Stimulated activated effector memory CD8-positive, alpha-beta T cell treated with anti-CD3 and anti-CD28 coated beads, Interleukin-12 subunit alpha, Interleukin-12 subunit beta, amount 100 ng/mL, for 72 hours (primary cell): ENCODE measurements at regions not wholly inside any gene's neighbourhood (a gene's known extent, or its start where the extent isn't known, plus 50 kb on each side); places are given as distances from the start of the nearest gene placed in this dataset.
A peak's percentile ranks its signal among the peaks of the same experiment; 100 is the strongest.

Experiments
- ATAC-seq: fragments of 150-1000 bp; cut with Tn5 transposase; 2 replicates; pipeline ENCODE4 v1.10.0; 2021
- DNase-seq, 2 donors: peaks; one replicate each; pipeline ENCODE4 v3.0.0; 2021 to 2022; ENCODE audit warnings: low spot score in 2 of 2
- H3K27ac Mint-ChIP-seq: one replicate; pipeline ENCODE4 v1.8.0; 2022; ENCODE audit warnings: mild to moderate bottlenecking, mixed read lengths
- H3K36me3 Mint-ChIP-seq: one replicate; pipeline ENCODE4 v1.8.0; 2022; ENCODE audit warnings: mild to moderate bottlenecking, mixed read lengths
- H3K4me1 Mint-ChIP-seq: one replicate; pipeline ENCODE4 v1.8.0; 2022; ENCODE audit warnings: mixed read lengths
- H3K4me3 Mint-ChIP-seq: one replicate; pipeline ENCODE4 v1.8.0; 2022; ENCODE audit warnings: mild to moderate bottlenecking, mixed read lengths
- H3K9me3 Mint-ChIP-seq: one replicate; pipeline ENCODE4 v1.8.0; 2022; ENCODE audit warnings: mixed read lengths

DNA sequence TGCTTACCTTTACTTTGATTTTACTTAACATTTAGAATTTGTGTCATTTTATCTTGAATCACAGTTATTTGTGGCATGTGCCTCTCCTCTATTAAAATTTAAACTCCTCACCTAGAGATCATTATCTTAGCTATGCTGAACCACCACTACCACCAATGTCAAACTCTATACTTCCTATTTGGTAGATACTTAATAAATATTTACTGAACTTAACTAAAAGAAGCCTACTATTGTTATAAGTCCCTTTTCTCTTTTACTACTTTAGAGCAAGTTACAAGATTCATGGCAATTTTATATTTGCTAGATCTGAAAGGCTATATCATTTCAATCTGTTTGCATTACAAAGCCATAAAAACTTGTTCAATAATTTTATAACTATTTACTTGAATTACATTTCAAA lies 273.3 kb upstream of the CCNH start:
- H3K27ac Mint-ChIP-seq: no peak overlapping the region
- no peaks in the 10 kb centered on the region for H3K36me3 Mint-ChIP-seq
- no peaks in the 10 kb centered on the region for H3K4me1 Mint-ChIP-seq
- DNase-seq (no peak), ATAC-seq (no peak)
- peaks cover 4% of the 10 kb centered on the region for H3K9me3 Mint-ChIP-seq
- no peak overlapping the region for H3K4me3 Mint-ChIP-seq

GRCh38 chr5:87674235-87674634 lies 261.5 kb upstream of the CCNH start:
- H3K9me3 Mint-ChIP-seq: no peaks in the 10 kb centered on the region

GRCh38 chr5:87671146-87671545 lies 258.4 kb upstream of the CCNH start:
- Mint-ChIP-seq H3K4me1 (no peaks in the 10 kb centered on the region), H3K36me3 (no peaks in the 10 kb centered on the region), H3K9me3 (no peaks in the 10 kb centered on the region), H3K4me3 (no peak overlapping the region), H3K27ac (no peak overlapping the region)
- no peak for ATAC-seq
- no peak for DNase-seq

More at GRCh38 chr5:87674235-87674634, 261.5 kb upstream of the CCNH start:
- Mint-ChIP-seq H3K4me3 (no peak overlapping the region), H3K4me1 (no peaks in the 10 kb centered on the region), H3K36me3 (no peaks in the 10 kb centered on the region), H3K27ac (no peak overlapping the region)
- no peak for DNase-seq
- ATAC-seq: no peak

DNA sequence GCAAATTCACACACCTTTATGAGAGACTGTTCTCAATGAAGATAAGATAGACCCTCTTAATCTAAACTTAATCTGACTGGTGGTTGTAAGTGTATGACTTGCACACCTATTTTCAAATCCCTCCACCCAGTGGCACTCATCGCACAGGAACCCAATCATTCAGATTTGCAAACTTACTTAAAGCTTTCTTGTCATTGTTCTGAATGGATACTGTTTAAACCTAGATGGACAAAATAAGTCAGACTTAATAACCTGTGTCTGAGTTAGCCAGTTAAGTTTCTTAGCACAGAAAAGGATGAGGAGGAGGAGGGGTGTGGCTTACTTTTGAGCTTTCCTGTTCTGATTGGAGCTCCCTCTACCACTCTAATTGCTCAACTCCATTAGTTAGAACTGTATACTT lies 252.4 kb upstream of the CCNH start:
- Mint-ChIP-seq H3K4me3 (no peak overlapping the region), H3K27ac (no peak overlapping the region), H3K4me1 (no peaks in the 10 kb centered on the region), H3K36me3 (no peaks in the 10 kb centered on the region), H3K9me3 (no peaks in the 10 kb centered on the region)
- ATAC-seq (no peak), DNase-seq (no peak)

GRCh38 chr5:87661784-87662566 lies 249.2 kb upstream of the CCNH start:
- no peak overlapping the region for H3K27ac Mint-ChIP-seq
- H3K36me3 Mint-ChIP-seq: no peaks in the 10 kb centered on the region
- no peaks in the 10 kb centered on the region for H3K4me1 Mint-ChIP-seq
- H3K4me3 Mint-ChIP-seq: no peak overlapping the region
- no peaks in the 10 kb centered on the region for H3K9me3 Mint-ChIP-seq
- ATAC-seq (no peak), DNase-seq (no peak)

DNA sequence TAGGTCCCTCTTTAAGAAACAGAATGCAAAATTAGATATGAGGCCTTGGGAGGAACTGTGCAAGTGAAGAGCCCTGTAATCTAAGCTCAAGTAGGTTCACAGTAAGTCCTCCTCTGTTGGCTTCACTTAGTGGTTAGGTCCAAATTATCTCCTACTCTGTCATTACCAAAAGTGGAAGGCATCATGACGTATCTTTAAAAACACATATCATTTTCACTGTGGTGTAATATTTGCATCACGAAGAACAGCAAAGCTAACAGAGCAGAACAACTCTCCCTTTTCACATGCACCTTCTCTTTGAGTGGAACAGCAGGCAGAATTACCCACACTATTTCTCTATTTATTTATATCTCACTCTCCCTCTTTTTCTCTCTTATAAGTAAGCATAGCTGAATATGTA lies 240.5 kb upstream of the CCNH start:
- no peaks in the 10 kb centered on the region for H3K4me1 Mint-ChIP-seq
- no peak for ATAC-seq
- no peak overlapping the region for H3K27ac Mint-ChIP-seq
- no peaks in the 10 kb centered on the region for H3K36me3 Mint-ChIP-seq
- no peak overlapping the region for H3K4me3 Mint-ChIP-seq
- DNase-seq: no peak
- peaks cover 3% of the 10 kb centered on the region for H3K9me3 Mint-ChIP-seq

GRCh38 chr5:87650284-87650683 lies 237.6 kb upstream of the CCNH start:
- peaks cover 3% of the 10 kb centered on the region for H3K9me3 Mint-ChIP-seq
- H3K27ac Mint-ChIP-seq: no peak overlapping the region
- ATAC-seq (peak; percentile 47), DNase-seq (no peak)
- no peaks in the 10 kb centered on the region for H3K4me1 Mint-ChIP-seq
- H3K4me3 Mint-ChIP-seq: no peak overlapping the region
- H3K36me3 Mint-ChIP-seq: no peaks in the 10 kb centered on the region

DNA sequence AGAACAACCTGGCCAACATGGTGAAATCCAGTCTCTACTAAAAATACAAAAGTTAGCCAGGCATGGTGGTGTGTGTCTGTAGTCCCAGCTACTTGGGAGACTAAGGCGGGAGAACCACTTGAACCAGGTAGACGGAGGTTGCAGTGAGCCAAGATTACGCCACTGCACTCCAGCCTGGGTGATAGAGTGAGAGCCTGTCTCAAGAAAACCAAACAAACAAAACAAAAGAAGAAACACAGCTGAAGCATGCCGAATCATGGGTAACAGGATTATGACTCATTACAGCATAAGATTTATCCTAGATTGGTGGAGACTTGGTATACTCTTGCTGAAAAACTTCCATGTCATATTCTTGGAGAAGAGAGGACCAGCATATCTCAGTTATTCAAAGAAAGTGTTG lies 236.7 kb upstream of the CCNH start:
- ATAC-seq (no peak), DNase-seq (no peak)
- H3K36me3 Mint-ChIP-seq: no peaks in the 10 kb centered on the region
- no peak overlapping the region for H3K4me3 Mint-ChIP-seq
- no peak overlapping the region for H3K27ac Mint-ChIP-seq
- no peaks in the 10 kb centered on the region for H3K4me1 Mint-ChIP-seq
- peaks cover 3% of the 10 kb centered on the region for H3K9me3 Mint-ChIP-seq

GRCh38 chr5:87645224-87645623 lies 232.5 kb upstream of the CCNH start:
- ATAC-seq: no peak
- Mint-ChIP-seq H3K4me3 (no peak overlapping the region), H3K36me3 (no peaks in the 10 kb centered on the region), H3K27ac (no peak overlapping the region), H3K9me3 (peaks cover 2% of the 10 kb centered on the region), H3K4me1 (no peaks in the 10 kb centered on the region)
- DNase-seq: no peak

DNA sequence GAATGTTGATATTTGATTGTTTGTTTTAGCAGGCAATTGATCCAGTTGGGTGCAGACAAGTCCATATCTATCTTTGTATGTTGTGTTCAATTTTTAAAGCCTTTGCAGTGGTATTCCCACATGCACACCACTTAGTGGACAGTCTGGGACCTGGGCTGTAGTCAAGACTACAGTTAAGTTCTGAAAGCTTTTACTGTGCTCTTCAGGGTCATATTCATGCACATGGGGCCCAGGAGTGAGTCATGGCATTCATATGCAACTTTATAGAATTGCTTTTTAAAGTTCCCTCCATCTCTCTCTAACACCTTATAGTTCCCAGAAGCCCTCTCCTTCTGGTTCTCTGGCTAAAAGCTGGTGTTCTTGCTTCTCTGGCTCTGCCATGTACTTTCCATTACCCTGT lies 228.2 kb upstream of the CCNH start:
- Mint-ChIP-seq H3K36me3 (no peaks in the 10 kb centered on the region), H3K9me3 (peaks cover 4% of the 10 kb centered on the region), H3K4me3 (no peak overlapping the region), H3K4me1 (no peaks in the 10 kb centered on the region), H3K27ac (no peak overlapping the region)
- no peak for DNase-seq
- no peak for ATAC-seq

DNA sequence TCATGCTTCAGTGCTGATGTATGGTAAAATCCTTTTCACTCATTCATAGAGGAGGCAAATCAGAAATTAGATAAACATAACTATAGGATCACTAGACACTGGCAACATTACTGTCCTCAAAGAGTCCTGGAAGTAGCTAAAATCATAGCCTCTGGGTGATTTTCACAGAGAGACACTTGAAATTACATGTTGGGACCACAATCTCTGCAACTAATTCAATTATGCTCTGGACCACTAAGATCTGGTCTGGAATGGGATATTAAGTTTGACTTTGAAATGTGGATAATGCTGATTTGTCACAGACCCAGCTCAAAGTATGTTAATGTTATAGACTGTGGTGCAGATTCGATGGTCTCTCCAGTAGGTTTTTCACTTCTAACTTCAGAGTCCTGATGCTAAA lies 214.6 kb upstream of the CCNH start:
- H3K4me3 Mint-ChIP-seq: no peak overlapping the region
- ATAC-seq (no peak), DNase-seq (no peak)
- no peaks in the 10 kb centered on the region for H3K4me1 Mint-ChIP-seq
- H3K27ac Mint-ChIP-seq: no peak overlapping the region
- H3K9me3 Mint-ChIP-seq: peaks cover 2% of the 10 kb centered on the region
- H3K36me3 Mint-ChIP-seq: no peaks in the 10 kb centered on the region

GRCh38 chr5:87608385-87608784 lies 195.7 kb upstream of the CCNH start:
- H3K4me3 Mint-ChIP-seq: no peak overlapping the region
- no peaks in the 10 kb centered on the region for H3K4me1 Mint-ChIP-seq
- H3K27ac Mint-ChIP-seq: no peak overlapping the region
- peaks cover 3% of the 10 kb centered on the region for H3K9me3 Mint-ChIP-seq
- DNase-seq (no peak), ATAC-seq (no peak)
- H3K36me3 Mint-ChIP-seq: no peaks in the 10 kb centered on the region

DNA sequence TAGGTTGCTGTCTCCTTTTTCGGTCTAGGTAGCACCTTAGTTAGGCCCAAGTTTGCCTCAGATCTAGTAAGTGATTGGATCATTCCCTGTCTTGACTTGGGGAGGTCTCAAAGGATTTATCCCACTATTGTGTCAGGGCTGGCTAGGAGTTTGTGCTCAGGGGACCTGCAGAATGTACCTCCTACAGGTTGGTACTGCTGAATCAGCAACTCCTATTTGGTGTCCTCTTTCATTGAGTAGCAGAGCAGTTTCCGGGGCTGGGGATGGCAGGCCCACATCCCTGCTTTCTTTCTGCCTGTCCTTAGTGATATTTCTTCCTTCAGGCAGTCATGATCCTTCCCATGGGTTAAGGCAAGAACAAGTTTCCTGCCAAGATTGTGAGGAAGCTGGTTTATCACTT lies 192.9 kb upstream of the CCNH start:
- H3K36me3 Mint-ChIP-seq: no peaks in the 10 kb centered on the region
- ATAC-seq (no peak), DNase-seq (no peak)
- H3K27ac Mint-ChIP-seq: no peak overlapping the region
- no peaks in the 10 kb centered on the region for H3K4me1 Mint-ChIP-seq
- peaks cover 3% of the 10 kb centered on the region for H3K9me3 Mint-ChIP-seq
- H3K4me3 Mint-ChIP-seq: no peak overlapping the region

GRCh38 chr5:87599778-87600177 lies 187.0 kb upstream of the CCNH start:
- no peaks in the 10 kb centered on the region for H3K36me3 Mint-ChIP-seq
- DNase-seq (no peak), ATAC-seq (no peak)
- no peaks in the 10 kb centered on the region for H3K4me1 Mint-ChIP-seq
- peaks cover 3% of the 10 kb centered on the region for H3K9me3 Mint-ChIP-seq
- H3K4me3 Mint-ChIP-seq: no peak overlapping the region
- no peak overlapping the region for H3K27ac Mint-ChIP-seq

GRCh38 chr5:87598460-87598859 lies 185.7 kb upstream of the CCNH start:
- ATAC-seq: no peak
- H3K36me3 Mint-ChIP-seq: no peaks in the 10 kb centered on the region
- DNase-seq: no peak
- no peak overlapping the region for H3K27ac Mint-ChIP-seq
- H3K4me1 Mint-ChIP-seq: no peaks in the 10 kb centered on the region
- H3K4me3 Mint-ChIP-seq: no peak overlapping the region
- no peaks in the 10 kb centered on the region for H3K9me3 Mint-ChIP-seq

DNA sequence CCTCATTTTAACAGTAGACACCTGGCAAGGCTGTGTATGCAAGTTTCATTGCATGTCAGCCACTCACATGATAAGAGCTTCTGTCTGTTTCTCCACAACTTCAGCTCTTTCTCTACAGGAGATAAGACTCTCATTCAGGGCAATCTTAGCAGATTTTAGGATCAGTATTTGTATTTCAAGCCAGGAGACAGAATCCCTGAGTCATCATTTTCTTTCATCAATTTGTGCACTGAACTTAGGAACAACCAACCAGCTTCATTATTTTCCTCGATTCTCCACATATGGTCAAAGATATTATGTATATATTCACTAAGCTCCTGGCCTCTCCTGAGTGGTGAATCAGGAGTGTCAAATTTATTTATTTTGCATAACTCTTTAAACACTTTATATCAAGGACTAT lies 181.8 kb upstream of the CCNH start:
- ATAC-seq: no peak
- H3K9me3 Mint-ChIP-seq: no peaks in the 10 kb centered on the region

DNA sequence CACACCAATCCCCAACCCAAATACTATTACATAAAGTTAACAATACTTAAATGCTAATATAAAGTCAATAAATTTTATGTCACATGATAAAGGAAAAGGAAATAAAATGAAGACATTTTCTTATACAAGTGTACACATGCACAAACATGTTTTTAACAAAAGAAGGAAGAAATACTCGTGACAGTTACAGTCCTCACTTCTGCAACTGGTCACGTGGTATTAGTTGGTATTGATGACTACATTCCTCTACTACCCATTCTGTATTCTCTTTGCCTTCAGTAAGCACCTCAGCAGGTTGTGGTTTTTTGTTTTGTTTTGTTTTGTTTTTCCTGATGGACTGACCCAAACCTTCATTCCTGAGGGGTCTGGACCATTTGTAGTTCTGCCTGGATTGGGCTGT lies 176.9 kb upstream of the CCNH start:
- no peak for DNase-seq
- ATAC-seq: no peak
- H3K9me3 Mint-ChIP-seq: no peaks in the 10 kb centered on the region
- no peaks in the 10 kb centered on the region for H3K36me3 Mint-ChIP-seq
- H3K27ac Mint-ChIP-seq: no peak overlapping the region
- no peaks in the 10 kb centered on the region for H3K4me1 Mint-ChIP-seq
- H3K4me3 Mint-ChIP-seq: no peak overlapping the region

More for the DNA sequence above, 181.8 kb upstream of the CCNH start:
- no peak overlapping the region for H3K27ac Mint-ChIP-seq
- H3K36me3 Mint-ChIP-seq: no peaks in the 10 kb centered on the region
- no peak overlapping the region for H3K4me3 Mint-ChIP-seq
- DNase-seq: no peak
- H3K4me1 Mint-ChIP-seq: no peaks in the 10 kb centered on the region
